GM12892 (cell line): ENCODE measurements at regions not wholly inside any gene's neighbourhood (a gene's known extent, or its start where the extent isn't known, plus 50 kb on each side); places are given as distances from the start of the nearest gene placed in this dataset.

Source experiments
- POLR2A ChIP-seq: IDR thresholded peaks from 2 replicates; pipeline ENCODE4 v1.6.1; 2011; ENCODE audit warnings: low read depth, low read length, control low read depth
- POLR2AphosphoS5 ChIP-seq: IDR thresholded peaks from 2 replicates; pipeline ENCODE4 v1.6.1; 2011; ENCODE audit warnings: low read depth, low read length, control low read depth
- TAF1 ChIP-seq: IDR thresholded peaks from 2 replicates; pipeline ENCODE4 v1.6.1; 2011; ENCODE audit warnings: low read depth, mild to moderate bottlenecking, control low read depth, low read length, borderline replicate concordance

DNA sequence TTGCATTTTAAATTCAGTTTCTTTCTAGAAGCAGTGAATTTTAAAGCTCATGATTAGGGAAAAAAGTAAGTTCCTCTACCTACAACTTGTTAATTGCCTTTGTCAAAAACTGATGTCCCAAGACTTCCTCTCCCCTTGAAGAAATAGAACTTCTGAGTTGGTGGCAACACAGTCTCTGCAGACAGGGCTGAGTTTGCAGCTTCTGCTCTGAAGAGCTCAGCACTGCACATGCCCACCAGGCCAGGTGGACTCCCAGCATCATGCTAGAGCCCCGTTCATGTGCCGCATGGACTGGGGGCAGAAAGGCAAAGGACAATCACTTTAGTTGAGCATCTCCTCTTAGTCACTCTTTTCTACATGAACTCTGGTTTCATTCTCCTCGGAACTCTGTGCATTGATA is 620.1 kb downstream of the VRK1 start:
- TF ChIP-seq TAF1 = no peak
- no peak for TF ChIP-seq POLR2A
- TF ChIP-seq POLR2AphosphoS5 = no peak
